Stimulated activated CD8-positive, alpha-beta memory T cell treated with anti-CD3 and anti-CD28 coated beads, Interleukin-4, amount 100 ng/mL, for 1 hour (primary cell): ENCODE measurements at regions not wholly inside any gene's neighbourhood (a gene's known extent, or its start where the extent isn't known, plus 50 kb on each side); places are given as distances from the start of the nearest gene placed in this dataset.

Experiments used
- DNase-seq, 2 donors: peaks; one replicate each; pipeline ENCODE4 v3.0.0-alpha.2; 2020; ENCODE audit warnings: low read depth in 2 of 2, low spot score in 1 of 2

- no peak for DNase-seq
Measured at GRCh38 chr6:140929121-140929520, 1203.6 kb upstream of the GJE1 start.

GRCh38 chr6:140923048-140923447 lies 1209.7 kb upstream of the GJE1 start:
- no peak for DNase-seq

- no peak for DNase-seq
Measured at GRCh38 chr6:140921366-140922226, 1211.1 kb upstream of the GJE1 start.

GRCh38 chr6:140917911-140918310 lies 1214.8 kb upstream of the GJE1 start:
- no peak for DNase-seq

- DNase-seq, result no peak
Measured at GRCh38 chr6:140915551-140915950, 1217.2 kb upstream of the GJE1 start.

- DNase-seq, result no peak
Measured at GRCh38 chr6:140915103-140915502, 1217.6 kb upstream of the GJE1 start.

GRCh38 chr6:140912686-140913085 lies 1220.0 kb upstream of the GJE1 start:
- DNase-seq, result no peak

GRCh38 chr6:140909625-140910024 lies 1223.1 kb upstream of the GJE1 start:
- no peak for DNase-seq

GRCh38 chr6:140909156-140909555 lies 1223.6 kb upstream of the GJE1 start:
- DNase-seq, result no peak

GRCh38 chr6:140908505-140908904 lies 1224.2 kb upstream of the GJE1 start:
- DNase-seq, result no peak

GRCh38 chr6:140907235-140907634 lies 1225.5 kb upstream of the GJE1 start:
- no peak for DNase-seq

- DNase-seq, result no peak
Measured at GRCh38 chr6:140905724-140906123, 1227.0 kb upstream of the GJE1 start.

- DNase-seq, result no peak
Measured at GRCh38 chr6:140905050-140905449, 1227.7 kb upstream of the GJE1 start.

- DNase-seq, result no peak
Measured at GRCh38 chr6:140897804-140898573, 1234.7 kb upstream of the GJE1 start.

- no peak for DNase-seq
Measured at GRCh38 chr6:140897349-140897748, 1235.4 kb upstream of the GJE1 start.

- DNase-seq, result no peak
Measured at GRCh38 chr6:140893432-140893831, 1239.3 kb upstream of the GJE1 start.

GRCh38 chr6:140879946-140880345 lies 1252.8 kb upstream of the GJE1 start:
- DNase-seq, result no peak

GRCh38 chr6:140874066-140874465 lies 1258.7 kb upstream of the GJE1 start:
- no peak for DNase-seq

- DNase-seq, result no peak
Measured at GRCh38 chr6:140872885-140873284, 1259.8 kb upstream of the GJE1 start.

GRCh38 chr6:140871911-140872310 lies 1260.8 kb upstream of the GJE1 start:
- DNase-seq, result no peak

GRCh38 chr6:140867336-140867735 lies 1265.4 kb upstream of the GJE1 start:
- no peak for DNase-seq

- DNase-seq, result no peak
Measured at GRCh38 chr6:140858381-140858971, 1274.2 kb upstream of the GJE1 start.
